ENCODE measurements at regions not wholly inside any gene's neighbourhood (a gene's known extent, or its start where the extent isn't known, plus 50 kb on each side); places are given as distances from the start of the nearest gene placed in this dataset.

DNA sequence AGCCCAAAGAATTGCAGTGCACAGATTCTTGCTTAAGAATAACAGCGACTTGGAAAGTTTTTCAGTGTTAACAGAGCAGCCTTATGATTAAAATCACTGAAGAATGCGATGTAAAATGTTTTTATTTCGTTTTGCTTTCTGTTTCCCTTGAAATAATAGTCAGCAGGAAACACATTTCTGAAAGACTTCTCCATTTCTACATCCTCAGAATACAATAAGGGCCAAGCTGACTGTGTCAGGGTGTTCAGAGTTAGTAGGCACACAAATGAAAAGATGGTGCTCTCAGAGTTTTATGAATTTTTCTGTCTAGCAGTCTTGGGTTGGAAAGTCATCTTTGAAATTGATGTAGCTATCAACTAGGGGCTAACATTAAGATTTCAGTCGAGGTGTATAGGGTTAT, 582.9 kb upstream of the RBFOX1 start:
- TF ChIP-seq, protein P1, sequence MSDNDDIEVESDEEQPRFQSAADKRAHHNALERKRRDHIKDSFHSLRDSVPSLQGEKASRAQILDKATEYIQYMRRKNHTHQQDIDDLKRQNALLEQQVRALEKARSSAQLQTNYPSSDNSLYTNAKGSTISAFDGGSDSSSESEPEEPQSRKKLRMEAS (IDR thresholded peaks at IDR 0.05): no peak
- TF ChIP-seq TCF12 (IDR thresholded peaks at IDR 0.05; ENCODE audit: low read depth) (no peak), CREB1 (IDR thresholded peaks at IDR 0.05; ENCODE audit: low read depth) (no peak), TAF1 (IDR thresholded peaks at IDR 0.05; ENCODE audit: low read depth) (no peak), ZBTB7A (IDR thresholded peaks at IDR 0.05; ENCODE audit: low read depth) (no peak), NFIC (IDR thresholded peaks at IDR 0.05) (no peak), CEBPB (IDR thresholded peaks at IDR 0.05) (no peak), TEAD4 (IDR thresholded peaks at IDR 0.05) (no peak), YY1 (IDR thresholded peaks at IDR 0.05; ENCODE audit: low read depth) (no peak), FOXM1 (IDR thresholded peaks at IDR 0.05; ENCODE audit: borderline replicate concordance, low read depth) (no peak), EGR1 (IDR thresholded peaks at IDR 0.05) (no peak), EP300 (IDR thresholded peaks at IDR 0.05; ENCODE audit: borderline replicate concordance) (no peak)
- TF ChIP-seq, protein P2, sequence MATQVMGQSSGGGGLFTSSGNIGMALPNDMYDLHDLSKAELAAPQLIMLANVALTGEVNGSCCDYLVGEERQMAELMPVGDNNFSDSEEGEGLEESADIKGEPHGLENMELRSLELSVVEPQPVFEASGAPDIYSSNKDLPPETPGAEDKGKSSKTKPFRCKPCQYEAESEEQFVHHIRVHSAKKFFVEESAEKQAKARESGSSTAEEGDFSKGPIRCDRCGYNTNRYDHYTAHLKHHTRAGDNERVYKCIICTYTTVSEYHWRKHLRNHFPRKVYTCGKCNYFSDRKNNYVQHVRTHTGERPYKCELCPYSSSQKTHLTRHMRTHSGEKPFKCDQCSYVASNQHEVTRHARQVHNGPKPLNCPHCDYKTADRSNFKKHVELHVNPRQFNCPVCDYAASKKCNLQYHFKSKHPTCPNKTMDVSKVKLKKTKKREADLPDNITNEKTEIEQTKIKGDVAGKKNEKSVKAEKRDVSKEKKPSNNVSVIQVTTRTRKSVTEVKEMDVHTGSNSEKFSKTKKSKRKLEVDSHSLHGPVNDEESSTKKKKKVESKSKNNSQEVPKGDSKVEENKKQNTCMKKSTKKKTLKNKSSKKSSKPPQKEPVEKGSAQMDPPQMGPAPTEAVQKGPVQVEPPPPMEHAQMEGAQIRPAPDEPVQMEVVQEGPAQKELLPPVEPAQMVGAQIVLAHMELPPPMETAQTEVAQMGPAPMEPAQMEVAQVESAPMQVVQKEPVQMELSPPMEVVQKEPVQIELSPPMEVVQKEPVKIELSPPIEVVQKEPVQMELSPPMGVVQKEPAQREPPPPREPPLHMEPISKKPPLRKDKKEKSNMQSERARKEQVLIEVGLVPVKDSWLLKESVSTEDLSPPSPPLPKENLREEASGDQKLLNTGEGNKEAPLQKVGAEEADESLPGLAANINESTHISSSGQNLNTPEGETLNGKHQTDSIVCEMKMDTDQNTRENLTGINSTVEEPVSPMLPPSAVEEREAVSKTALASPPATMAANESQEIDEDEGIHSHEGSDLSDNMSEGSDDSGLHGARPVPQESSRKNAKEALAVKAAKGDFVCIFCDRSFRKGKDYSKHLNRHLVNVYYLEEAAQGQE (IDR thresholded peaks at IDR 0.05; ENCODE audit: low read depth): no peak
- TF ChIP-seq, protein P3, sequence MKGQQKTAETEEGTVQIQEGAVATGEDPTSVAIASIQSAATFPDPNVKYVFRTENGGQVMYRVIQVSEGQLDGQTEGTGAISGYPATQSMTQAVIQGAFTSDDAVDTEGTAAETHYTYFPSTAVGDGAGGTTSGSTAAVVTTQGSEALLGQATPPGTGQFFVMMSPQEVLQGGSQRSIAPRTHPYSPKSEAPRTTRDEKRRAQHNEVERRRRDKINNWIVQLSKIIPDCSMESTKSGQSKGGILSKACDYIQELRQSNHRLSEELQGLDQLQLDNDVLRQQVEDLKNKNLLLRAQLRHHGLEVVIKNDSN (IDR thresholded peaks at IDR 0.05): no peak

DNA sequence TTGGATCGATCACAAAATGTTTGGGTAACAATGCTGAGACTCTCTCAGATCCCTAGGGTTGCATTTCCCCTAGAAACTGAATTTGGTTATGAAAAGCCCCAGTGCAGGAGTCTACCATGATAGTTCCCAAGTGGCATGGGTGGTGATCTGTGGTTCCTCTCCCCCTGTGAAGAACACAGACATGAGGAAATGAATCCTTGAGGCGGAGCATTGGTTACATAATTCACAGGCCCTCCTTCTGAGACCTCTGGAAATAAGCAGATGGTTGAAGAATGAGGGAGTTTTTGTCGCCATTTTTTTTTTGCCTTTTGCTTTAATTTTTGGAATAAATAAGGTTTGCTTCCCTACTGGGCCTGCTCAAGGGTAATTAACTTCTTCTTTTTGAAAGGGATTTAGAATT, 597.0 kb upstream of the RBFOX1 start:
- no peak for TF ChIP-seq TEAD4 (IDR thresholded peaks at IDR 0.05)
- no peak for TF ChIP-seq RAD21 (IDR thresholded peaks at IDR 0.05; ENCODE audit: low read depth)
- TF ChIP-seq, protein P2 (IDR thresholded peaks at IDR 0.05; ENCODE audit: low read depth): no peak
- no peak for TF ChIP-seq TCF12 (IDR thresholded peaks at IDR 0.05; ENCODE audit: low read depth)
- TF ChIP-seq EGR1 (IDR thresholded peaks at IDR 0.05): no peak
- no peak for TF ChIP-seq CEBPB (IDR thresholded peaks at IDR 0.05)
- no peak for TF ChIP-seq EP300 (IDR thresholded peaks at IDR 0.05; ENCODE audit: borderline replicate concordance)
- no peak for TF ChIP-seq NFIC (IDR thresholded peaks at IDR 0.05)

DNA sequence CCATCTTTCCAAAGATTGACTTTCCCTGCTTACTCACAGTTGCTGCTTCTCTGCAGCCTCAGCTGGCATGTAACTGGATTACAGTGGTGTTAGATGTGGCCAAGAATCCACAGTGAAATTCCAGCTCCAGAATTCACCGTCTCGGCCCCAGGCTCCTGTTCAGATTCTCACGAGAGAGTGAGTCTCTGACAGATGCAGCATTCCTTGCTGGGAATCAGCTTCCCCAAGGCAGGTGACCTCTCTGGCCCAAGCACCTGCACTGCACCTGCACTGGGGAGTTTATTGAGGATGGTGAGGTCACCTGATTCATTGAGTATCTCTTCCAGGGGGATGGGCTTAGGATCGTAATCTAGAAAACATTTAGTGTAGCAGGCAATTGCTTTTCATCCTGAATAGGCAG, 600.5 kb upstream of the RBFOX1 start:
- TF ChIP-seq FOXM1 (IDR thresholded peaks at IDR 0.05; ENCODE audit: borderline replicate concordance, low read depth) (no peak), EP300 (IDR thresholded peaks at IDR 0.05; ENCODE audit: borderline replicate concordance) (no peak), TAF1 (IDR thresholded peaks at IDR 0.05; ENCODE audit: low read depth) (no peak), CEBPB (IDR thresholded peaks at IDR 0.05) (no peak), EGR1 (IDR thresholded peaks at IDR 0.05) (no peak), YY1 (IDR thresholded peaks at IDR 0.05; ENCODE audit: low read depth) (no peak), NFIC (IDR thresholded peaks at IDR 0.05) (no peak), TCF12 (IDR thresholded peaks at IDR 0.05; ENCODE audit: low read depth) (no peak), CREB1 (IDR thresholded peaks at IDR 0.05; ENCODE audit: low read depth) (no peak)
- TF ChIP-seq, protein P1 (IDR thresholded peaks at IDR 0.05): no peak
- TF ChIP-seq, protein P3 (IDR thresholded peaks at IDR 0.05): no peak

DNA sequence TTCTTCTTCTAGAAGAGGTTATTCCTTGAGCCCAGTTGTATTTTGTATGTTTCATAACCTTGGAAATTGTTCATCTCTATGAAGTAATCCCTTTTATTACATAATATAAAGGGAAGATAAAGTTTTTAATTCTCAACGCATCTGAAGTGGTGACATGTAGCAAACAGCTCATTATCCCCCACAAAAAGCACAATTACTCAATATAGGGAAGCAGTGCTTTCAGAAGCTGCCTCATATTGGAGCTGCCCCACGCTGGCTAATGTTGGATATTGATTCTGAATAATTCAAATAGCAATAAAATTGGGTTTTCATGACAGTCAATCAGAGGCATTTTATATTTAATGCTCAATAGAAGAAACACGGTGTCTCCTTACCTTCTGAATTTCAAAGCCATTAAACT, 604.3 kb upstream of the RBFOX1 start:
- no peak for TF ChIP-seq CEBPB (IDR thresholded peaks at IDR 0.05)
- TF ChIP-seq YY1 (IDR thresholded peaks at IDR 0.05; ENCODE audit: low read depth): no peak
- no peak for TF ChIP-seq CREB1 (IDR thresholded peaks at IDR 0.05; ENCODE audit: low read depth)
- no peak for TF ChIP-seq NFIC (IDR thresholded peaks at IDR 0.05)
- no peak for TF ChIP-seq FOXM1 (IDR thresholded peaks at IDR 0.05; ENCODE audit: borderline replicate concordance, low read depth)
- no peak for TF ChIP-seq EGR1 (IDR thresholded peaks at IDR 0.05)
- TF ChIP-seq TCF12 (IDR thresholded peaks at IDR 0.05; ENCODE audit: low read depth): no peak
- no peak for TF ChIP-seq EP300 (IDR thresholded peaks at IDR 0.05; ENCODE audit: borderline replicate concordance)
- TF ChIP-seq, protein P1 (IDR thresholded peaks at IDR 0.05): no peak
- TF ChIP-seq RAD21 (IDR thresholded peaks at IDR 0.05; ENCODE audit: low read depth): no peak
- TF ChIP-seq TAF1 (IDR thresholded peaks at IDR 0.05; ENCODE audit: low read depth): no peak
- TF ChIP-seq, protein P2 (IDR thresholded peaks at IDR 0.05; ENCODE audit: low read depth): no peak
- no peak for TF ChIP-seq TEAD4 (IDR thresholded peaks at IDR 0.05)
- TF ChIP-seq ZBTB7A (IDR thresholded peaks at IDR 0.05; ENCODE audit: low read depth): no peak
- TF ChIP-seq, protein P3 (IDR thresholded peaks at IDR 0.05): no peak

Data from Ishikawa (cell line).